BLaER1 treated with 17β-estradiol and CSF1 and Interleukin-3, amounts not matched to agents 10 nM and 100 nM (cell line): ENCODE measurements at regions not wholly inside any gene's neighbourhood (a gene's known extent, or its start where the extent isn't known, plus 50 kb on each side); places are given as distances from the start of the nearest gene placed in this dataset.

Source experiments
- H3K27ac ChIP-seq, 11 experiments: shearing (Covaris generic); formaldehyde crosslinking; 2 replicates each; pipeline ENCODE4 v1.8.1; 2022
- H3K27me3 ChIP-seq, 11 experiments: shearing (Covaris generic); formaldehyde crosslinking; 2 replicates each; pipeline ENCODE4 v1.8.1; 2022
- H3K36me3 ChIP-seq, 11 experiments: shearing (Covaris generic); formaldehyde crosslinking; 2 replicates each; pipeline ENCODE4 v1.8.1; 2022
- H3K4me1 ChIP-seq, 10 experiments: shearing (Covaris generic); formaldehyde crosslinking; 2 replicates each; pipeline ENCODE4 v1.8.1; 2022
- H3K4me2 ChIP-seq, 11 experiments: shearing (Covaris generic); formaldehyde crosslinking; 2 replicates each; pipeline ENCODE4 v1.8.1; 2022
- H3K4me3 ChIP-seq, 10 experiments: shearing (Covaris generic); formaldehyde crosslinking; 2 replicates each; pipeline ENCODE4 v1.8.1; 2022
- H3K9ac ChIP-seq, 11 experiments: shearing (Covaris generic); formaldehyde crosslinking; 2 replicates each; pipeline ENCODE4 v1.8.1; 2022
- H3K9me3 ChIP-seq, 11 experiments: shearing (Covaris generic); formaldehyde crosslinking; replicated peaks in 1 of 11; 2 replicates each; pipeline ENCODE4 v1.8.1; 2022
- H4K20me1 ChIP-seq, 11 experiments: shearing (Covaris generic); formaldehyde crosslinking; 2 replicates each; pipeline ENCODE4 v1.8.1; 2022
- Cebpa-rat ChIP-seq, 11 experiments: shearing (Covaris generic); IDR thresholded peaks; 2 replicates each; pipeline ENCODE4 v1.8.1; 2022

DNA sequence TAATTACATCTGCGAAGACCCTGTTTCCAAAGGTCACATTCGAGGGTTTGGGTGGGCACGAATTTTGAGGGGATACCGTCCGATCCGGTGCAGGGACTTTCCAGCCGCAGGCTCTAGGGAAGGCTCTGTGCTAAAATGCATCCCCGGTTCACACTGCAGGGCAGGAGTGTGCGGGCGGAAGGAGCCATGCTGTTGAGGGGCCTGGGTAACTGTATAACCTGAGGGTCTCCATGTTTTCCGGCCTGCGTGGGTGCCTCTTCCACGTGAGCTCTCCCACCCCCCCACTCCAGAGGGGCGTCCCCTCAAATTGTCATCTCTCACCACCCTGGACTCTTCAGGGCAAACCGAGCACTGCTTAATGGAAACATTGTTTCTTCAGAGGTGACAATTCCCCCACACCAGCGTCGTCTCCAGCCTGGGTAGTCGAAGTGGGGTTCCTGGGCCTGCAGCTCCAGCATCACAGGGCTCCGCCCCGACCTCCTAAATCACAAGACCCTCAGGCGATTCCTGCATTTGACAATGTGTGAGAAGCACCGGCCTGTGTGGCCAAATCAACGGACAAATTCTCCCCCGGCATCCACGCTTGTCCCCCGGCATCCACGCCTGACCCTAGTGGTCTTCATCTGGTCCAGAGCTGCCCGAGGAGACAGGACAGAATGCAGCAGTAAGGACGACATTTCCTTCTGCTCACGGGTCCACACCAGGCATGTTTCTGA lies 51.2 kb downstream of the FOXL3 start:
- Histone ChIP-seq H3K4me2 (no peak overlapping the region), H3K36me3 (no peaks in the 10 kb centered on the region), H3K27me3 (peaks cover 3 to 52% (median 16%) of the 10 kb centered on the region in 11 experiments; a peak in 17 of 22 replicates), H4K20me1 (peaks cover 0 to 11% (median 0%) of the 10 kb centered on the region in 11 experiments; a peak in 1 of 22 replicates), H3K9ac (no peak overlapping the region), H3K4me1 (peaks cover 4 to 60% (median 50%) of the 10 kb centered on the region in 10 experiments; a peak in 17 of 20 replicates), H3K4me3 (no peak overlapping the region), H3K9me3 (no peaks in the 10 kb centered on the region; a peak in 1 of 22 replicates), H3K27ac (no peak overlapping the region)
- TF ChIP-seq Cebpa-rat (IDR thresholded peaks at IDR 0.05) = no peak

DNA sequence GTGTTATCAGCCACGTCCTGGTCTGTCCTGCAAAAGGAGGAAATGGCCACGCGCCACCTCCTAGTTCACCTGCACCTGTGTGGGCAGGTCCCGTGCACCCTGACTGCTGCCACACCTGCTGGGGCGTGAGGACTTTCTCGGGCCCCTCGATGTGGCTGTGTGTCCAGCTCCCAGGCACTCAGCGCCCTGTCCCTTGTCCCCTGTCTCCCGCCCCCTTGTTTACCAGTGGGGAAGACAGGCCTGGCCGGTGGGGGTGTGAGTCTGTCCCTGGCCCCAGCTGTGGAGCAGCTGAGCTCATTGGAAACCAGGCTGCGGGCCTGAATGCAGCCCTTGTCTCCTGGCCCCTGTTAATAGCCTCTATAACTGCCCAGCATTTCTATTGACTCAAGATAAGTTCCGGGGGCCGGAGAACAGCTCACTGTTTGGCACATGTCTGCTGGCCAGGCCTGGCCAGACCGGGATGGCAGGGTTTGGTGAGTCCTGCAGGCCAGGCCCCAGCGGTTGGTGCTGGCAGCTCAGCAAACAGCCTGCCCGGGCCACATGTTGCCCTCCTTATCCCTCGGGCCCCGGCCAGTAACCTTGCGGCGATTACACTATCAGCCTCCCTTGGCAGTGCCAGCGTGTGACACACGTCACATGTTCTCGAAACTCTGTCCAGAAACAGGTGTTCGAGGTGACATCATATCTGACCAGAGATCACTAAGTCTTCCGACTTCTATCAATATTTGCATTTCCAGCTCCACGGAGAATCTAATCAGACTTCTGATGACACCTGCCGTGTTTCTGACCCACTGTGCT lies 52.1 kb downstream of the FOXL3 start:
- H3K36me3 ChIP-seq = no peaks in the 10 kb centered on the region
- peaks cover 3 to 52% (median 16%) of the 10 kb centered on the region in 11 experiments; a peak in 17 of 22 replicates for H3K27me3 ChIP-seq
- H3K9me3 ChIP-seq = peaks cover 0 to 6% (median 0%) of the 10 kb centered on the region in 11 experiments; a peak in 8 of 22 replicates
- H3K9ac ChIP-seq = peak overlapping the region in 1 of 11 experiments; percentile 6; a peak in 1 of 22 replicates
- peak overlapping the region in 9 of 11 experiments; percentile 37 to 78 (median 59); a peak in 15 of 22 replicates for H3K4me2 ChIP-seq
- TF ChIP-seq Cebpa-rat (IDR thresholded peaks at IDR 0.05) = no peak
- peaks cover 4 to 56% (median 47%) of the 10 kb centered on the region in 10 experiments; a peak in 17 of 20 replicates for H3K4me1 ChIP-seq
- no peak overlapping the region for H3K27ac ChIP-seq
- no peak overlapping the region for H3K4me3 ChIP-seq
- peaks cover 0 to 11% (median 0%) of the 10 kb centered on the region in 11 experiments; a peak in 1 of 22 replicates for H4K20me1 ChIP-seq

DNA sequence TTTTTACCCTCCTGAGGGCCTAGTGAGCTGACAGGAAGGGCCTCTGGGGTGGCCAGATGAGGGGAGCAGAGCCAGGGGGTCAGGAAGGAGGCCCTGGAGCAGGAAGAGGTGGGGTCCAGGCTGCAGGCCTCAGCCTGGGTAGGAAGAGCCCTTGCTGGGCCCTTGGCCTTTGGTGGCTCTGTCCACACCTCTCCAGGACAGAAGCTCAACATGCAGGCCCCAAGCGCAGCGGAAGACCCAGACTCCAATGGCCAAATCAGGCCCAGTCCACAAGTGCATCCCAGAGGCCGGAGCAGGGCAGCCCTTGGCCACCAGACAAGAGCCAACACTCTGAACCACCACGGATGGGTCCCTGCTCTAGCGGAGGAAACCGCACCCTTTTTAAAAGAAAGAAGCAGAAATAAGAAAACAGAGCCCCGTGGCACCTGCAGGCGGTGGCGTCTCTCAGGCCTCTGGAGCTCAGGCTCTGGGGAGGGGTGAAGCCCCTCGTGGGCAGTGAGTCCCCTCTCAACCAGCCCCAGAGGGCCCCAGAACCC lies 52.8 kb downstream of the FOXL3 start:
- Histone ChIP-seq H3K4me3 (no peak overlapping the region), H3K9ac (peak overlapping the region in 3 of 11 experiments; percentile 46 to 50 (median 47); a peak in 5 of 22 replicates), H3K4me2 (peak overlapping the region in 9 of 11 experiments; percentile 37 to 78 (median 59); a peak in 19 of 22 replicates), H3K27ac (no peak overlapping the region), H3K36me3 (no peaks in the 10 kb centered on the region; a peak in 1 of 22 replicates), H3K4me1 (peaks cover 4 to 51% (median 41%) of the 10 kb centered on the region in 10 experiments; a peak in 17 of 20 replicates), H3K27me3 (peaks cover 3 to 48% (median 15%) of the 10 kb centered on the region in 11 experiments; a peak in 17 of 22 replicates), H4K20me1 (peaks cover 0 to 11% (median 0%) of the 10 kb centered on the region in 11 experiments; a peak in 1 of 22 replicates), H3K9me3 (peaks cover 0 to 13% (median 0%) of the 10 kb centered on the region in 11 experiments; a peak in 8 of 22 replicates)
- TF ChIP-seq Cebpa-rat (IDR thresholded peaks at IDR 0.05) = no peak

DNA sequence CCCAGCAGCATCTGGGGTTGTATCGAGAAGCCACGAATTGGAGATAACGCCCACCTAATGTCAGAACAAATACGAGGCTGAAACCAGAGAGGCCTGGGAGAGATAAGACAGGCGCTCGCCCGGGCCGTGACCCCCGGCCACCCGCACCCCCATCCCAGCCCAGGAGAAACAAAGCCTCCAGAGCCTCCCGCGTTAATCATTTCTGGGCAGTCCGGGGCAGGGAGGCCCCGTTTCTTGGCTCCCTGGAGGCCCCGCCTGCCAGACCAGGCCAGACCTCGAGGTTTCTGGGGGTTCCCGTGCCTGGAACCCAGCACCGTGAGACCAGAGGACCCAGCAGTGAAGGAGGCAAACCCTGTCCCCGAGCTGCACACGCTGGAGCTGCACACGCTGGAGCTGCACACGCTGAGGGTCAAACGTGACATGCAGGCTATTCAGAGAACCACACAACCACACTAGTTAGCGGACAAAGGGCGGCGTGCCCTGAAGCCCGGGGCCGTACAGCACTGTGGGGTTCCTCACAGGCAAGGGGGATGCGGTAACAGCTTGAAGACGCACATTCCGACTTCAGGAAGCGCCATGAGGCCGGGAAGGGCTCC lies 53.4 kb downstream of the FOXL3 start:
- Histone ChIP-seq H3K4me3 (no peak overlapping the region), H3K9me3 (peaks cover 0 to 18% (median 0%) of the 10 kb centered on the region in 11 experiments; a peak in 8 of 22 replicates), H4K20me1 (peaks cover 0 to 11% (median 0%) of the 10 kb centered on the region in 11 experiments; a peak in 2 of 22 replicates), H3K9ac (peak overlapping the region in 3 of 11 experiments; percentile 46 to 50 (median 47); a peak in 5 of 22 replicates), H3K36me3 (no peaks in the 10 kb centered on the region; a peak in 1 of 22 replicates), H3K4me2 (peak overlapping the region in 9 of 11 experiments; percentile 37 to 78 (median 59); a peak in 19 of 22 replicates), H3K4me1 (peaks cover 2 to 51% (median 40%) of the 10 kb centered on the region in 10 experiments; a peak in 18 of 20 replicates), H3K27me3 (peaks cover 3 to 43% (median 9%) of the 10 kb centered on the region in 11 experiments; a peak in 16 of 22 replicates), H3K27ac (no peak overlapping the region)
- TF ChIP-seq Cebpa-rat (IDR thresholded peaks at IDR 0.05) = no peak

DNA sequence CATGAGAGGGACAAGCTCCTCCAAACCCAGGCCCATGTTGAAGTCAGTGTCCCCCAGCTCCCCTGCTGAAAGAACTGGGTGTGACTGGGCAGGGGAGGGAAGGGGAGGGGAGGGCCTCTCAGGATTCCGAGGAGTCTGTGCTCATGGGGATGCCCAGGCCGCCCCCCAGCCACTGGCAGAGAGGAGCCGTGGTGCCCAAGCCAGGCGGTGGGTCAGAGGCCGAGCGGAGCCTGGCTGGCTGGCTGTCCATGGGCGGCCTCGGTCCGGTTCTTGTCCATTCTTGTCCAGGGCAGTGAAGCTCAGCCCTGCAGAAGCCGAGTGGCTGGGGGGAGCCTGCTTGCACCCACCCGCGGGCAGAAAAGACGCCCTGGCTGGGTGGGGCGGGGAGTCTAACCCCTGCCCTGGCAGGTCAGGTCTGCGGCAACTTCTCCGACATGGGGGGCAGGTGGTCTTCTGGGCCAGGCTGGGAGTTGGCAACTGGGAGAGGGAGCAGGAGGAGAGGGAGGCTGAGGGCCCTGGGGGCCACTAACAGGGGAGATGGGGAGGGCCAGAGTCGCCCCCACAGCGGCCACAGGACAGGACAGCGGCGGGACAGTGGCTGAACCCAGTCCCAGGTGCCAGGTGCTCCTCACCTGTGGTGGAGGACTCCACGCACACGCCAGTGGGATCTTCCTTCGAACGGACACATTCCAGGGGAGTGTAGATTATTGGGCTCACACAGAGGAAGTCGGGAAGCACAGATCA lies 54.1 kb downstream of the FOXL3 start:
- H3K4me1 ChIP-seq = peaks cover 5 to 51% (median 40%) of the 10 kb centered on the region in 10 experiments
- peaks cover 0 to 11% (median 0%) of the 10 kb centered on the region in 11 experiments; a peak in 2 of 22 replicates for H4K20me1 ChIP-seq
- peak overlapping the region in 8 of 11 experiments; percentile 55 to 78 (median 63); a peak in 16 of 22 replicates for H3K4me2 ChIP-seq
- H3K27ac ChIP-seq = no peak overlapping the region
- H3K9ac ChIP-seq = peak overlapping the region in 3 of 11 experiments; percentile 46 to 50 (median 47); a peak in 4 of 22 replicates
- peaks cover 0 to 18% (median 0%) of the 10 kb centered on the region in 11 experiments; a peak in 8 of 22 replicates for H3K9me3 ChIP-seq
- H3K4me3 ChIP-seq = no peak overlapping the region
- no peaks in the 10 kb centered on the region; a peak in 2 of 22 replicates for H3K36me3 ChIP-seq
- no peak for TF ChIP-seq Cebpa-rat (IDR thresholded peaks at IDR 0.05)
- peaks cover 0 to 39% (median 6%) of the 10 kb centered on the region in 11 experiments; a peak in 13 of 22 replicates for H3K27me3 ChIP-seq

DNA sequence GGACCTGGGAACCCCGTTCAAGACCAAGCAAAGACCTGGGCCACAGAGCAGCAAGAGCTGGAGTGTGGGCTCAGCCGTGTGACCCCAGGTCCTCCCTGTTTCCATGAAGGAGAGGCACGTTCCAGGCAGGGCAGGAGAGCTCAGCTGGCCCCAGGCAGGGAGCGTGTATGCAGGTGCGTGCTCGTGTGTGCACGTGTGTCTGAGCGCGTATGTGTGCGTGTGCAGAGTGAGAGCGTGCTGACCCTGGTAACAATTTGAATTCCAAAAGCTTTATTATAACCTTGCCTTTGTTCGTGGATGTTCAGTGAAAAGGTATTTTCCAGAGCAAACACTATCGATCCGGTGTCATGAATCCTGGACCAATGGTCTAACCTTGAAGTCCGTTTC lies 54.6 kb downstream of the FOXL3 start:
- H3K27me3 ChIP-seq = peaks cover 0 to 38% (median 6%) of the 10 kb centered on the region in 11 experiments; a peak in 12 of 22 replicates
- H3K4me1 ChIP-seq = peaks cover 10 to 55% (median 44%) of the 10 kb centered on the region in 10 experiments

DNA sequence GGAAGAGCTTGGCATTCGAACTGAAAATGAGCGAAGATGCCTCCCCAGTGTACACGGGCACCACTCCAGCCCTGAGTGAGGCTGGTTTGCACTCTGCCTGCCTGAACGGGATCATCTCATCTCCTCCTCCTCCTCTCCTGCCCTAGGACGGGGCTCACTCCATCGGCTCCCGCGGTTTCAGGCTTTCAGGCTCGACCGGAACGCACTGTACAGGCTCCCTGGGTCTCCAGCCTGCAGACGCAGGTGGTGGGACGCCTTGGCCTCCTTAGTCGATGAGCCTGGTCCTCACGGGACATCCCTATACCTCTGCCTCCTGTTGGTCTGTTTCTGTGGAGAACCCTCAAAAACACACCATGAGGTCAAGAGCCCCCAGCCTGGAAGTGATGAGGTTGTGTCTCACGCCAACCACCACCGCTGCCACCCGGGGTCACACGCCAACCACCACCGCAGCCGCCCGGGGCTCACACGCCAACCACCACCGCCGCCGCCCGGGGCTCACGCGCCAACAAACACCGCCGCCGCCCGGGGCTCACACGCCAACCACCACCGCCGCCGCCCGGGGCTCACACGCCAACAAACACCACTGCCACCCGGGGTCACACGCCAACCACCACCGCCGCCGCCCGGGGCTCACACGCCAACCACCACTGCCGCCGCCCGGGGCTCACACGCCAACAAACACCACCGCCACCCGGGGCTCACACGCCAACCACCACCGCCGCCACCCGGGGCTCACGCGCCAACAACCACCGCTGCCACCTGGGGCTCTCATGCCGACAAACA lies 56.3 kb downstream of the FOXL3 start:
- peaks cover 26 to 67% (median 58%) of the 10 kb centered on the region in 10 experiments for H3K4me1 ChIP-seq
- H4K20me1 ChIP-seq = peaks cover 0 to 4% (median 0%) of the 10 kb centered on the region in 11 experiments; a peak in 2 of 22 replicates
- H3K36me3 ChIP-seq = no peaks in the 10 kb centered on the region; a peak in 3 of 22 replicates

More for the DNA sequence above, 54.6 kb downstream of the FOXL3 start:
- no peak for TF ChIP-seq Cebpa-rat (IDR thresholded peaks at IDR 0.05)
- Histone ChIP-seq H3K4me2 (no peak overlapping the region), H3K4me3 (no peak overlapping the region), H4K20me1 (peaks cover 0 to 11% (median 0%) of the 10 kb centered on the region in 11 experiments; a peak in 2 of 22 replicates), H3K36me3 (no peaks in the 10 kb centered on the region; a peak in 3 of 22 replicates), H3K9me3 (peaks cover 0 to 18% (median 0%) of the 10 kb centered on the region in 11 experiments; a peak in 8 of 22 replicates), H3K9ac (no peak overlapping the region), H3K27ac (no peak overlapping the region)

More for the DNA sequence above, 56.3 kb downstream of the FOXL3 start:
- Histone ChIP-seq H3K27ac (no peak overlapping the region), H3K9me3 (peaks cover 0 to 18% (median 0%) of the 10 kb centered on the region in 11 experiments; a peak in 8 of 22 replicates), H3K4me3 (no peak overlapping the region), H3K4me2 (no peak overlapping the region), H3K27me3 (peaks cover 0 to 26% (median 0%) of the 10 kb centered on the region in 11 experiments; a peak in 7 of 22 replicates), H3K9ac (no peak overlapping the region)
- no peak for TF ChIP-seq Cebpa-rat (IDR thresholded peaks at IDR 0.05)
